CD4-positive, alpha-beta T cell treated with Interferon alpha-2 for 1 hour (primary cell): ENCODE measurements at regions not wholly inside any gene's neighbourhood (a gene's known extent, or its start where the extent isn't known, plus 50 kb on each side); places are given as distances from the start of the nearest gene placed in this dataset.

Source experiments
- DNase-seq, 2 donors: peaks; one replicate each; pipeline ENCODE4 v3.0.0-alpha.2; 2020 to 2022

- no peak for DNase-seq
These were observed 676.9 kb upstream of the PCDH20 start for GRCh38 chr13:62092536-62092935.

- no peak for DNase-seq
These were observed 672.5 kb upstream of the PCDH20 start for GRCh38 chr13:62088165-62088564.

GRCh38 chr13:62087124-62087523 is 671.5 kb upstream of the PCDH20 start:
- no peak for DNase-seq

GRCh38 chr13:62085337-62086229 is 669.9 kb upstream of the PCDH20 start:
- no peak for DNase-seq

- DNase-seq: no peak
These were observed 669.1 kb upstream of the PCDH20 start for GRCh38 chr13:62084728-62085127.

- no peak for DNase-seq
These were observed 652.2 kb upstream of the PCDH20 start for GRCh38 chr13:62067821-62068220.

- no peak for DNase-seq
These were observed 649.4 kb upstream of the PCDH20 start for GRCh38 chr13:62065016-62065415.

- DNase-seq: no peak
These were observed 646.1 kb upstream of the PCDH20 start for GRCh38 chr13:62061751-62062150.

GRCh38 chr13:62060570-62060969 is 644.9 kb upstream of the PCDH20 start:
- no peak for DNase-seq

GRCh38 chr13:62057286-62057685 is 641.6 kb upstream of the PCDH20 start:
- DNase-seq: no peak

GRCh38 chr13:62049992-62050391 is 634.3 kb upstream of the PCDH20 start:
- DNase-seq: no peak

- DNase-seq: no peak
These were observed 630.9 kb upstream of the PCDH20 start for GRCh38 chr13:62046512-62046911.

- DNase-seq: no peak
These were observed 628.0 kb upstream of the PCDH20 start for GRCh38 chr13:62043600-62043999.

- DNase-seq: no peak
These were observed 625.2 kb upstream of the PCDH20 start for GRCh38 chr13:62040806-62041205.

- DNase-seq: no peak
These were observed 624.4 kb upstream of the PCDH20 start for GRCh38 chr13:62040078-62040477.

GRCh38 chr13:62038214-62038613 is 622.6 kb upstream of the PCDH20 start:
- DNase-seq: no peak

GRCh38 chr13:62035981-62036380 is 620.3 kb upstream of the PCDH20 start:
- DNase-seq: no peak

GRCh38 chr13:62033934-62034333 is 618.3 kb upstream of the PCDH20 start:
- no peak for DNase-seq

- no peak for DNase-seq
These were observed 606.7 kb upstream of the PCDH20 start for GRCh38 chr13:62022369-62022768.

- DNase-seq: no peak
These were observed 604.2 kb upstream of the PCDH20 start for GRCh38 chr13:62019858-62020257.

- DNase-seq: no peak
These were observed 598.6 kb upstream of the PCDH20 start for GRCh38 chr13:62014299-62014698.

- no peak for DNase-seq
These were observed 587.8 kb upstream of the PCDH20 start for GRCh38 chr13:62003452-62003851.

- DNase-seq: no peak
These were observed 578.5 kb upstream of the PCDH20 start for GRCh38 chr13:61994174-61994573.

GRCh38 chr13:61989978-61990377 is 574.3 kb upstream of the PCDH20 start:
- DNase-seq: no peak

- DNase-seq: no peak
These were observed 573.2 kb upstream of the PCDH20 start for GRCh38 chr13:61988810-61989209.
